H7 (cell line): ENCODE measurements at regions not wholly inside any gene's neighbourhood (a gene's known extent, or its start where the extent isn't known, plus 50 kb on each side); places are given as distances from the start of the nearest gene placed in this dataset.
A peak's percentile ranks its signal among the peaks of the same experiment; 100 is the strongest.
"Not testable (repeated sequence)": the region's sequence is repeated elsewhere in the genome, so short reads cannot be mapped to it uniquely, and the experiment has no call there.

Experiments used
- DNase-seq: peaks from one replicate; pipeline ENCODE4 v3.0.0; 2012
- H3K27me3 ChIP-seq: 2 replicates; pipeline ENCODE4 v1.6.0; 2011; ENCODE audit warnings: mild to moderate bottlenecking, low read length; ENCODE audit not compliant: control insufficient read depth, insufficient read depth
- H3K36me3 ChIP-seq: replicated peaks from 2 replicates; pipeline ENCODE4 v1.5.1; 2011; ENCODE audit warnings: low read length; ENCODE audit not compliant: control insufficient read depth, insufficient read depth
- H3K4me3 ChIP-seq: 2 replicates; pipeline ENCODE4 v1.5.1; 2011; ENCODE audit warnings: low read depth, mild to moderate bottlenecking, control low read depth, low read length, moderate library complexity; ENCODE audit not compliant: insufficient read depth

- DNase-seq, H3K36me3 ChIP-seq: not testable (repeated sequence)
Measured at GRCh38 chr20:25997367-25998038, 300.9 kb upstream of the ZNF337 start.

GRCh38 chr20:25992146-25992545, 295.5 kb upstream of the ZNF337 start:
- Histone ChIP-seq H3K27me3 (no peaks in the 10 kb centered on the region), H3K4me3 (no peak overlapping the region), H3K36me3 (no peaks in the 10 kb centered on the region)
- DNase-seq = no peak

More at GRCh38 chr20:25997367-25998038, 300.9 kb upstream of the ZNF337 start:
- H3K27me3 ChIP-seq, H3K4me3 ChIP-seq: not testable (repeated sequence)

- H3K27me3 ChIP-seq = no peaks in the 10 kb centered on the region
- no peaks in the 10 kb centered on the region for H3K36me3 ChIP-seq
- no peak overlapping the region for H3K4me3 ChIP-seq
- DNase-seq = no peak
Measured at GRCh38 chr20:25991756-25992130, 295.1 kb upstream of the ZNF337 start.

- no peak overlapping the region for H3K4me3 ChIP-seq
- no peaks in the 10 kb centered on the region for H3K27me3 ChIP-seq
- no peaks in the 10 kb centered on the region for H3K36me3 ChIP-seq
- no peak for DNase-seq
Measured at GRCh38 chr20:25991051-25991755, 294.6 kb upstream of the ZNF337 start.

GRCh38 chr20:25989686-25990085, 293.0 kb upstream of the ZNF337 start:
- H3K36me3 ChIP-seq, DNase-seq, H3K4me3 ChIP-seq, H3K27me3 ChIP-seq: not testable (repeated sequence)

GRCh38 chr20:25989196-25989595, 292.5 kb upstream of the ZNF337 start:
- H3K36me3 ChIP-seq = no peaks in the 10 kb centered on the region
- H3K4me3 ChIP-seq = no peak overlapping the region
- DNase-seq = no peak
- no peaks in the 10 kb centered on the region for H3K27me3 ChIP-seq

- not testable (repeated sequence) for H3K27me3 ChIP-seq, H3K36me3 ChIP-seq, H3K4me3 ChIP-seq, DNase-seq
Measured at GRCh38 chr20:25987928-25988560, 291.4 kb upstream of the ZNF337 start.

- H3K27me3 ChIP-seq = no peaks in the 10 kb centered on the region
- peak; percentile 61 for DNase-seq
- H3K36me3 ChIP-seq = no peaks in the 10 kb centered on the region
- no peak overlapping the region for H3K4me3 ChIP-seq
Measured at GRCh38 chr20:25987073-25987927, 290.6 kb upstream of the ZNF337 start.

GRCh38 chr20:25985597-25985996, 288.9 kb upstream of the ZNF337 start:
- no peak overlapping the region for H3K4me3 ChIP-seq
- no peak for DNase-seq
- no peaks in the 10 kb centered on the region for H3K27me3 ChIP-seq
- H3K36me3 ChIP-seq = no peaks in the 10 kb centered on the region

GRCh38 chr20:25984933-25985332, 288.3 kb upstream of the ZNF337 start:
- DNase-seq = no peak
- Histone ChIP-seq H3K36me3 (no peaks in the 10 kb centered on the region), H3K4me3 (no peak overlapping the region), H3K27me3 (no peaks in the 10 kb centered on the region)

- not testable (repeated sequence) for DNase-seq, H3K27me3 ChIP-seq, H3K36me3 ChIP-seq, H3K4me3 ChIP-seq
Measured at GRCh38 chr20:25982701-25983100, 286.0 kb upstream of the ZNF337 start.

GRCh38 chr20:25978450-25979190, 282.0 kb upstream of the ZNF337 start:
- not testable (repeated sequence) for H3K36me3 ChIP-seq, DNase-seq, H3K27me3 ChIP-seq, H3K4me3 ChIP-seq

GRCh38 chr20:25975816-25976215, 279.2 kb upstream of the ZNF337 start:
- H3K27me3 ChIP-seq, H3K4me3 ChIP-seq, H3K36me3 ChIP-seq, DNase-seq: not testable (repeated sequence)

GRCh38 chr20:25965203-25965602, 268.6 kb upstream of the ZNF337 start:
- not testable (repeated sequence) for H3K36me3 ChIP-seq, H3K4me3 ChIP-seq, H3K27me3 ChIP-seq, DNase-seq
